ENCODE measurements at regions not wholly inside any gene's neighbourhood (a gene's known extent, or its start where the extent isn't known, plus 50 kb on each side); places are given as distances from the start of the nearest gene placed in this dataset.

DNA sequence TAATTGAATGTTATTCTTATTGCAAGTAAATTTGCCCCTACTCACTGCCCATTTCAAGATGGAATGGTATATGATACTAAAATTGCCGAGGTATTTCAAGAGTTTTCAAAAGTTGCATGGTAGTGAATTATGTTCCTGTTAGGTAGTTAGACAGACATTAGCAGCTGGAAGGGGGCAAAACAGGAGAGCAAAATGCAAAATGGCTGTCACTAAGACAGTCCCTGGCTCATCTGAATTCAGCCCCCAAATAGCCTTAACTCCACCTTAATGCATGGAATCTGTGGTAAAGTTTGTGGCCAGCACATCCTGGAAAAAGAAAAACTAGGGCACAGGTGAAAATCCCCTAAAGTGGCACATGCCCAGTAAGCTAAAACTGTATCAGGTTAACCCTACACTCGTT, 894.9 kb downstream of the NXPH1 start:
- Histone ChIP-seq H3K56ac (ENCODE audit: insufficient read length, low read depth, low read length) (no peak overlapping the region), H3K4me2 (ENCODE audit: insufficient read depth, insufficient read length, low read length) (no peak overlapping the region), H3T11ph (ENCODE audit: low read length) (no peak overlapping the region), H3K9ac (ENCODE audit: extremely low read depth, insufficient read length, low read length) (no peak overlapping the region), H3K23me2 (ENCODE audit: insufficient read length, low read depth, low read length, poor library complexity, severe bottlenecking) (no peaks in the 10 kb centered on the region), H4K91ac (ENCODE audit: insufficient read length, low read depth, low read length) (no peak overlapping the region), H3K4me1 (ENCODE audit: insufficient read depth, low read length) (no peaks in the 10 kb centered on the region), H2AK5ac (ENCODE audit: insufficient read length, low read length) (no peak overlapping the region), H4K8ac (replicated peaks; ENCODE audit: insufficient read length, low read depth, low read length) (no peak overlapping the region), H2BK12ac (ENCODE audit: insufficient read length, low read depth, low read length) (no peak overlapping the region), H3K27ac (ENCODE audit: insufficient read length, low read depth, low read length) (no peak overlapping the region), H2BK15ac (ENCODE audit: low read depth, low read length) (no peak overlapping the region), H3K79me1 (ENCODE audit: insufficient read depth, low read depth, low read length, poor library complexity, severe bottlenecking) (no peaks in the 10 kb centered on the region), H4K20me1 (ENCODE audit: control insufficient read depth, insufficient read depth, insufficient read length) (no peaks in the 10 kb centered on the region), H3K79me2 (ENCODE audit: insufficient read depth, low read length) (no peaks in the 10 kb centered on the region), H4K5ac (ENCODE audit: insufficient read length, low read depth, low read length) (no peak overlapping the region), H2BK120ac (ENCODE audit: low read depth, low read length, poor library complexity, severe bottlenecking) (no peak overlapping the region), H3K4ac (ENCODE audit: low read depth, low read length) (no peak overlapping the region), H2AFZ (ENCODE audit: low read length) (no peak overlapping the region), H2BK20ac (ENCODE audit: low read depth, low read length, poor library complexity, severe bottlenecking) (no peak overlapping the region), H2BK5ac (ENCODE audit: insufficient read length, low read length) (no peak overlapping the region), H3K14ac (ENCODE audit: insufficient read depth, low read length) (no peak overlapping the region), H3K18ac (ENCODE audit: insufficient read length, low read depth, low read length) (no peak overlapping the region), H3K27me3 (ENCODE audit: insufficient read depth, low read length) (no peaks in the 10 kb centered on the region), H3K23ac (ENCODE audit: insufficient read length, low read depth, low read length) (no peak overlapping the region), H3K9me3 (ENCODE audit: control insufficient read depth, low read depth, low read length) (no peaks in the 10 kb centered on the region)
- no peak overlapping the region for H3K27ac Mint-ChIP-seq
- no peaks in the 10 kb centered on the region for H3K9me3 Mint-ChIP-seq
- no CpG with 5 or more reads among the region's 2 CpGs for WGBS (ENCODE audit: extremely low coverage, insufficient read length, low lambda C conversion rate)
- TF ChIP-seq, protein P1, sequence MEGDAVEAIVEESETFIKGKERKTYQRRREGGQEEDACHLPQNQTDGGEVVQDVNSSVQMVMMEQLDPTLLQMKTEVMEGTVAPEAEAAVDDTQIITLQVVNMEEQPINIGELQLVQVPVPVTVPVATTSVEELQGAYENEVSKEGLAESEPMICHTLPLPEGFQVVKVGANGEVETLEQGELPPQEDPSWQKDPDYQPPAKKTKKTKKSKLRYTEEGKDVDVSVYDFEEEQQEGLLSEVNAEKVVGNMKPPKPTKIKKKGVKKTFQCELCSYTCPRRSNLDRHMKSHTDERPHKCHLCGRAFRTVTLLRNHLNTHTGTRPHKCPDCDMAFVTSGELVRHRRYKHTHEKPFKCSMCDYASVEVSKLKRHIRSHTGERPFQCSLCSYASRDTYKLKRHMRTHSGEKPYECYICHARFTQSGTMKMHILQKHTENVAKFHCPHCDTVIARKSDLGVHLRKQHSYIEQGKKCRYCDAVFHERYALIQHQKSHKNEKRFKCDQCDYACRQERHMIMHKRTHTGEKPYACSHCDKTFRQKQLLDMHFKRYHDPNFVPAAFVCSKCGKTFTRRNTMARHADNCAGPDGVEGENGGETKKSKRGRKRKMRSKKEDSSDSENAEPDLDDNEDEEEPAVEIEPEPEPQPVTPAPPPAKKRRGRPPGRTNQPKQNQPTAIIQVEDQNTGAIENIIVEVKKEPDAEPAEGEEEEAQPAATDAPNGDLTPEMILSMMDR (conservative IDR thresholded peaks at IDR 0.05) = no peak
- H3K4me3 Mint-ChIP-seq = no peak overlapping the region
- no peak for DNase-seq
- H3K4me1 Mint-ChIP-seq = no peaks in the 10 kb centered on the region
- H3K27me3 Mint-ChIP-seq (ENCODE audit: low read depth) = no peaks in the 10 kb centered on the region
- no peaks in the 10 kb centered on the region for H3K36me3 Mint-ChIP-seq (ENCODE audit: insufficient read depth in 1 of 3, low read depth in 3 of 3)

All from H9 (cell line).